K562 (cell line): ENCODE measurements at regions not wholly inside any gene's neighbourhood (a gene's known extent, or its start where the extent isn't known, plus 50 kb on each side); places are given as distances from the start of the nearest gene placed in this dataset.

ENCODE experiments used
- ATAC-seq: fragments of 200-7000 bp; cut with Tn5 transposase; 3 replicates; pipeline ENCODE4 v1.9.1; 2020; ENCODE audit warnings: moderate library complexity
- BruUV-seq: library from RNA; stranded (reverse); fragments of 400-500 nt; replicated peaks from 2 replicates; lab custom pipeline; 2021; lab: Mats Ljungman, UMichigan
- CTCF ChIA-PET: fragments of 300-600 bp; formaldehyde crosslinking; extraction: SDS; loops from one replicate; lab custom pipeline; 2021; ENCODE audit warnings: low intra/inter-chr PET ratio; lab: Yijun Ruan, JAX
- POLR2A ChIA-PET: fragments of 300-600, 350-650 bp; sonication (Branson Sonifier 250); formaldehyde crosslinking; extraction: SDS; loops from one replicate; lab custom pipeline; 2021; ENCODE audit warnings: antibody characterized with exemption, inconsistent platforms; lab: Yijun Ruan, JAX
- DNase-seq, 4 experiments: peaks; one replicate each; pipeline versions ENCODE4 v3.0.0 to v3.0.0-alpha.2; 2011 to 2018; ENCODE audit warnings: low spot score in 3 of 4, mixed read lengths in 3 of 4; ENCODE audit errors: extremely low read depth in 1 of 4
- FAIRE-seq: peaks from 2 replicates; lab custom pipeline; 2011; peaks lifted over from hg19 to GRCh38; lab: Jason Lieb, UNC
- H2AFZ ChIP-seq: 2 replicates; pipeline ENCODE4 v1.6.0; 2011; ENCODE audit warnings: low read depth, low read length, control low read depth, inconsistent platforms
- H3K27ac ChIP-seq: fragments of 200-600 bp; 3 replicates; pipeline ENCODE4 v1.8.0; 2011; ENCODE audit warnings: low read depth, mild to moderate bottlenecking, control low read depth, inconsistent platforms, low read length, moderate library complexity, mixed read lengths; ENCODE audit errors: extremely low read depth
- H3K27me3 ChIP-seq, 2 experiments: fragments of 300-600 bp in 1 of 2; 2 replicates in 1 of 2; 3 replicates in 1 of 2; pipeline versions ENCODE4 v1.6.0 to v1.8.0; 2011; ENCODE audit warnings: inconsistent platforms in 2 of 2, low read length in 2 of 2, mild to moderate bottlenecking in 1 of 2, mixed read lengths in 1 of 2, moderate library complexity in 1 of 2; ENCODE audit not compliant: control insufficient read depth in 2 of 2, insufficient read depth in 2 of 2
- H3K36me3 ChIP-seq: fragments of 300-600 bp; 3 replicates; pipeline ENCODE4 v1.8.0; 2011; ENCODE audit warnings: mild to moderate bottlenecking, low read length, inconsistent platforms; ENCODE audit not compliant: control insufficient read depth, insufficient read depth
- H3K4me1 ChIP-seq, 2 experiments: fragments of 200-600 bp in 1 of 2; replicated peaks in 1 of 2; 2 replicates in 1 of 2; 3 replicates in 1 of 2; pipeline versions ENCODE4 v1.5.1 to v1.8.0; 2011; ENCODE audit warnings: inconsistent platforms in 2 of 2, low read length in 2 of 2, mild to moderate bottlenecking in 1 of 2, mixed read lengths in 1 of 2, moderate library complexity in 1 of 2; ENCODE audit not compliant: control insufficient read depth in 2 of 2, insufficient read depth in 2 of 2
- H3K4me2 ChIP-seq: 2 replicates; pipeline ENCODE4 v1.6.1; 2011; ENCODE audit warnings: low read length, control low read depth, inconsistent platforms, mixed read lengths; ENCODE audit not compliant: insufficient read depth
- H3K4me3 ChIP-seq: fragments of 200-600 bp; sonication (generic), shearing (Covaris generic); 2 replicates; pipeline ENCODE4 v1.5.1; 2016; ENCODE audit warnings: control low read depth, inconsistent platforms
- H3K79me2 ChIP-seq: fragments of 200-600 bp; 3 replicates; pipeline ENCODE4 v1.8.0; 2011; ENCODE audit warnings: low read length, inconsistent platforms; ENCODE audit not compliant: control insufficient read depth, insufficient read depth
- H3K9ac ChIP-seq, 2 experiments: 2 replicates each; pipeline versions ENCODE4 v1.6.0 to v1.6.1; 2011; ENCODE audit warnings: low read depth in 2 of 2, low read length in 2 of 2, control low read depth in 1 of 2, inconsistent platforms in 1 of 2, mild to moderate bottlenecking in 1 of 2, mixed read lengths in 1 of 2; ENCODE audit not compliant: insufficient read depth in 1 of 2
- H3K9me1 ChIP-seq: one replicate; pipeline ENCODE4 v1.6.0; 2011; ENCODE audit warnings: inconsistent platforms, mild to moderate bottlenecking, low read length, moderate library complexity; ENCODE audit not compliant: control insufficient read depth, insufficient read depth
- H3K9me3 ChIP-seq: replicated peaks from 2 replicates; pipeline ENCODE4 v1.5.1; 2011; ENCODE audit warnings: low read depth, low read length, inconsistent platforms; ENCODE audit not compliant: control insufficient read depth, insufficient read depth
- H4K20me1 ChIP-seq: replicated peaks from 2 replicates; pipeline ENCODE4 v1.6.1; 2011; ENCODE audit warnings: low read length, inconsistent platforms, mixed read lengths; ENCODE audit not compliant: control insufficient read depth, insufficient read depth
- ARHGAP35 ChIP-seq: fragments of 450-650 bp; IDR thresholded peaks from 2 replicates; pipeline ENCODE4 v1.6.1; 2018; ENCODE audit not compliant: partially characterized antibody
- BRD9 ChIP-seq: fragments of 450-650 bp; IDR thresholded peaks from 2 replicates; pipeline ENCODE4 v1.6.1; 2018; ENCODE audit warnings: low read depth; ENCODE audit not compliant: partially characterized antibody
- GTF2B ChIP-seq: IDR thresholded peaks from 2 replicates; pipeline ENCODE4 v1.6.1; 2011; ENCODE audit not compliant: insufficient read length; ENCODE audit errors: extremely low read depth
- HIVEP1 ChIP-seq: fragments of 250-450 bp; sonication (Bioruptor Pico); IDR thresholded peaks from 2 replicates; pipeline ENCODE4 v1.4.0; 2020; ENCODE audit warnings: mild to moderate bottlenecking
- MIER1 ChIP-seq: fragments of 450-650 bp; IDR thresholded peaks from 2 replicates; pipeline ENCODE4 v1.6.1; 2016; ENCODE audit warnings: antibody characterized with exemption, mild to moderate bottlenecking, low read depth
- PURB ChIP-seq: sonication (generic); formaldehyde crosslinking; IDR thresholded peaks from 2 replicates; pipeline ENCODE4 v1.9.0; 2021; ENCODE audit warnings: low read depth, mild to moderate bottlenecking, missing genetic modification reagents
- SIRT6 ChIP-seq: IDR thresholded peaks from one replicate; pipeline ENCODE4 v1.6.1; 2012; ENCODE audit warnings: low read depth, mild to moderate bottlenecking, control low read depth, inconsistent platforms, low read length, moderate library complexity
- SOX6 ChIP-seq: fragments of 450-650 bp; IDR thresholded peaks from 2 replicates; pipeline ENCODE4 v1.6.1; 2014; ENCODE audit warnings: mild to moderate bottlenecking
- TRIM24 ChIP-seq, 2 experiments: fragments of 450-650 bp; IDR thresholded peaks; 2 replicates each; pipeline ENCODE4 v1.6.1; 2016
- ZC3H11A ChIP-seq: IDR thresholded peaks from 2 replicates; pipeline ENCODE4 v1.6.1; 2012; ENCODE audit warnings: low read depth, low read length, improper control_type of control experiment
- ZNF175 ChIP-seq: fragments of 200-800 bp; sonication (Bioruptor generic); IDR thresholded peaks from 2 replicates; pipeline ENCODE4 v1.6.1; 2016; ENCODE audit warnings: low read depth, mild to moderate bottlenecking, missing genetic modification characterization, missing compliant biosample characterization
- ZNF184 ChIP-seq: sonication (generic); formaldehyde crosslinking; IDR thresholded peaks from 2 replicates; pipeline ENCODE4 v1.5.0; 2020; ENCODE audit warnings: missing genetic modification reagents
- ZNF217 ChIP-seq: sonication (generic); formaldehyde crosslinking; IDR thresholded peaks from 2 replicates; pipeline ENCODE4 v1.8.0; 2022; ENCODE audit warnings: mild to moderate bottlenecking, missing genetic modification reagents
- ZNF280B ChIP-seq: fragments of 250-450 bp; sonication (Bioruptor Pico); IDR thresholded peaks from 2 replicates; pipeline ENCODE4 v1.5.1; 2021; ENCODE audit warnings: mild to moderate bottlenecking
- ZNF507 ChIP-seq: conservative IDR thresholded peaks from 2 replicates; pipeline ENCODE4 v1.6.1; 2017; ENCODE audit warnings: missing genetic modification characterization, missing compliant biosample characterization
- WGBS: fragments of 100-300 bp; shearing (Covaris generic); methylation state at CpG from one replicate; pipeline ENCODE4 v1.1.6; 2016; ENCODE audit warnings: low coverage, mixed read lengths; ENCODE audit not compliant: insufficient coverage; ENCODE audit errors: missing lambda C conversion rate; 5-methylcytosine and 5-hydroxymethylcytosine counted together
- in situ Hi-C: fragments of 300-500 bp; cut with MboI; formaldehyde crosslinking; loops from 4 replicates; pipeline ENCODE4 v1.15.0; 2018; ENCODE audit warnings: inconsistent platforms, mixed read lengths
- intact Hi-C: fragments of 100-400 bp; cut with micrococcal nuclease; formaldehyde crosslinking; loops from 2 replicates; pipeline ENCODE4 v1.14.2; 2022

- 79% methylated on average over 5 of the region's 5 CpGs for WGBS
- H3K27me3 ChIP-seq: no peaks in the 10 kb centered on the region
- peaks cover 31% of the 10 kb centered on the region; the same call in 2 of the 3 replicates for H3K36me3 ChIP-seq
- FAIRE-seq: no peak
- H3K4me1 ChIP-seq: no peaks in the 10 kb centered on the region
- TF ChIP-seq ZNF184 (CRISPR knock-in tag) (no peak), BRD9 (no peak), ZC3H11A (no peak), ARHGAP35 (no peak), PURB (no peak), ZNF175 (no peak), ZNF280B (CRISPR knock-in tag) (no peak), TRIM24 (IDR thresholded peaks at IDR 0.05) (no peak), SOX6 (no peak), GTF2B (no peak), ZNF507 (no peak), ZNF217 (CRISPR knock-in tag) (no peak), HIVEP1 (no peak), SIRT6 (no peak), MIER1 (no peak)
- BruUV-seq: no TSS peak
- no peak overlapping the region for H3K9ac ChIP-seq
- in situ Hi-C loops (no loop called here), intact Hi-C loops (no loop called here)
- no peaks in the 10 kb centered on the region for H3K9me1 ChIP-seq
- POLR2A ChIA-PET: interaction anchor here (0.6 kb wide), 1 partner anchor 37 kb away, joined by 4 read pairs; no protein-coding TSS in a partner anchor
- H3K9me3 ChIP-seq: no peaks in the 10 kb centered on the region
- no peak overlapping the region for H2AFZ ChIP-seq
- no peaks in the 10 kb centered on the region for H4K20me1 ChIP-seq
- no peak for ATAC-seq
- H3K79me2 ChIP-seq: no peaks in the 10 kb centered on the region
- no peak for DNase-seq
- CTCF ChIA-PET: no interaction called here
- no peak overlapping the region for H3K4me3 ChIP-seq
- no peak overlapping the region for H3K4me2 ChIP-seq
- no peak overlapping the region for H3K27ac ChIP-seq
These were observed 55.5 kb upstream of the ESRRB start for GRCh38 chr14:76320486-76320885.
